ENCODE measurements at regions not wholly inside any gene's neighbourhood (a gene's known extent, or its start where the extent isn't known, plus 50 kb on each side); places are given as distances from the start of the nearest gene placed in this dataset.
"Not testable (repeated sequence)": the region's sequence is repeated elsewhere in the genome, so short reads cannot be mapped to it uniquely, and the experiment has no call there.

- Histone ChIP-seq H3K9me3 (ENCODE audit: control extremely low read depth in 1 of 5, control insufficient read depth in 4 of 5, insufficient read depth in 2 of 5, low read depth in 1 of 5, low read length in 4 of 5) (no peaks in the 10 kb centered on the region), H3K4me1 (ENCODE audit: control extremely low read depth in 1 of 4, control insufficient read depth in 4 of 4, insufficient read depth in 4 of 4, low read length in 3 of 4) (no peaks in the 10 kb centered on the region)
- CTCF ChIA-PET, result no interaction called here
These were observed 460.4 kb downstream of the STK39 start for GRCh38 chr2:167787021-167787420.

GRCh38 chr2:167785606-167786216 lies 461.7 kb downstream of the STK39 start:
- H3K9me3 ChIP-seq (ENCODE audit: control extremely low read depth in 1 of 5, control insufficient read depth in 4 of 5, insufficient read depth in 2 of 5, low read depth in 1 of 5, low read length in 4 of 5), result no peaks in the 10 kb centered on the region
- H3K36me3 ChIP-seq (ENCODE audit: control insufficient read depth in 4 of 4, insufficient read depth in 4 of 4, low read length in 3 of 4), result no peaks in the 10 kb centered on the region
- H3K27me3 ChIP-seq (replicated peaks in 2 of 5; ENCODE audit: control insufficient read depth in 4 of 5, insufficient read depth in 5 of 5, low read length in 4 of 5), result no peaks in the 10 kb centered on the region
- no peaks in the 10 kb centered on the region for H3K4me1 ChIP-seq (ENCODE audit: control extremely low read depth in 1 of 4, control insufficient read depth in 4 of 4, insufficient read depth in 4 of 4, low read length in 3 of 4)
- DNase-seq, result no peak
- H3K4me3 ChIP-seq (ENCODE audit: control insufficient read depth in 1 of 7, extremely low read depth in 1 of 7, insufficient read depth in 4 of 7, low read depth in 2 of 7, low read length in 6 of 7), result no peak overlapping the region
- CTCF ChIA-PET, result no interaction called here
- 90% methylated on average over 5 of the region's 6 CpGs for WGBS (ENCODE audit: insufficient coverage)
- POLR2A ChIA-PET, result no interaction called here
- no peak overlapping the region for H3K27ac ChIP-seq (ENCODE audit: insufficient read depth in 1 of 2, low read depth in 1 of 2, low read length in 2 of 2, poor library complexity in 1 of 2, severe bottlenecking in 2 of 2)

More at GRCh38 chr2:167787021-167787420, 460.4 kb downstream of the STK39 start:
- POLR2A ChIA-PET, result no interaction called here
- DNase-seq, result no peak
- no peak overlapping the region for H3K4me3 ChIP-seq (ENCODE audit: control insufficient read depth in 1 of 7, extremely low read depth in 1 of 7, insufficient read depth in 4 of 7, low read depth in 2 of 7, low read length in 6 of 7)
- no peaks in the 10 kb centered on the region for H3K27me3 ChIP-seq (replicated peaks in 2 of 5; ENCODE audit: control insufficient read depth in 4 of 5, insufficient read depth in 5 of 5, low read length in 4 of 5)
- H3K27ac ChIP-seq (ENCODE audit: insufficient read depth in 1 of 2, low read depth in 1 of 2, low read length in 2 of 2, poor library complexity in 1 of 2, severe bottlenecking in 2 of 2), result no peak overlapping the region
- 100% methylated on average over 1 of the region's 1 CpG for WGBS (ENCODE audit: insufficient coverage)
- H3K36me3 ChIP-seq (ENCODE audit: control insufficient read depth in 4 of 4, insufficient read depth in 4 of 4, low read length in 3 of 4), result no peaks in the 10 kb centered on the region

GRCh38 chr2:167784084-167784425 lies 463.3 kb downstream of the STK39 start:
- POLR2A ChIA-PET, result no interaction called here
- H3K4me1 ChIP-seq (ENCODE audit: control extremely low read depth in 1 of 4, control insufficient read depth in 4 of 4, insufficient read depth in 4 of 4, low read length in 3 of 4), result no peaks in the 10 kb centered on the region
- CTCF ChIA-PET, result interaction anchor here (1.3 kb wide), 1 partner anchor 12 kb away, joined by 3 read pairs; no protein-coding TSS in a partner anchor
- no peaks in the 10 kb centered on the region for H3K9me3 ChIP-seq (ENCODE audit: control extremely low read depth in 1 of 5, control insufficient read depth in 4 of 5, insufficient read depth in 2 of 5, low read depth in 1 of 5, low read length in 4 of 5)
- no peak overlapping the region for H3K27ac ChIP-seq (ENCODE audit: insufficient read depth in 1 of 2, low read depth in 1 of 2, low read length in 2 of 2, poor library complexity in 1 of 2, severe bottlenecking in 2 of 2)
- H3K27me3 ChIP-seq (replicated peaks in 2 of 5; ENCODE audit: control insufficient read depth in 4 of 5, insufficient read depth in 5 of 5, low read length in 4 of 5), result no peaks in the 10 kb centered on the region
- no peak overlapping the region for H3K4me3 ChIP-seq (ENCODE audit: control insufficient read depth in 1 of 7, extremely low read depth in 1 of 7, insufficient read depth in 4 of 7, low read depth in 2 of 7, low read length in 6 of 7)
- no peak for DNase-seq
- 100% methylated on average over 2 of the region's 3 CpGs for WGBS (ENCODE audit: insufficient coverage)
- no peaks in the 10 kb centered on the region for H3K36me3 ChIP-seq (ENCODE audit: control insufficient read depth in 4 of 4, insufficient read depth in 4 of 4, low read length in 3 of 4)

- POLR2A ChIA-PET, result no interaction called here
- CTCF ChIA-PET, result interaction anchor here (0.7 to 1.3 kb wide), 2 partner anchors 12 to 1072 kb away, joined by 3 read pairs; no protein-coding TSS in a partner anchor
These were observed 463.9 kb downstream of the STK39 start for GRCh38 chr2:167783261-167784083.

GRCh38 chr2:167781629-167782028 lies 465.8 kb downstream of the STK39 start:
- H3K27ac ChIP-seq (ENCODE audit: insufficient read depth in 1 of 2, low read depth in 1 of 2, low read length in 2 of 2, poor library complexity in 1 of 2, severe bottlenecking in 2 of 2); H3K36me3 ChIP-seq (ENCODE audit: control insufficient read depth in 4 of 4, insufficient read depth in 4 of 4, low read length in 3 of 4); DNase-seq; H3K27me3 ChIP-seq (replicated peaks in 2 of 5; ENCODE audit: control insufficient read depth in 4 of 5, insufficient read depth in 5 of 5, low read length in 4 of 5); H3K4me3 ChIP-seq (ENCODE audit: control insufficient read depth in 1 of 7, extremely low read depth in 1 of 7, insufficient read depth in 4 of 7, low read depth in 2 of 7, low read length in 6 of 7); POLR2A ChIA-PET; H3K9me3 ChIP-seq (ENCODE audit: control extremely low read depth in 1 of 5, control insufficient read depth in 4 of 5, insufficient read depth in 2 of 5, low read depth in 1 of 5, low read length in 4 of 5); H3K4me1 ChIP-seq (ENCODE audit: control extremely low read depth in 1 of 4, control insufficient read depth in 4 of 4, insufficient read depth in 4 of 4, low read length in 3 of 4): not testable (repeated sequence)
- WGBS (ENCODE audit: insufficient coverage), result 90% methylated on average over 7 of the region's 8 CpGs
- CTCF ChIA-PET, result interaction anchor here (0.6 kb wide), 1 partner anchor 11 kb away, joined by 4 read pairs; no protein-coding TSS in a partner anchor

More at GRCh38 chr2:167783261-167784083, 463.9 kb downstream of the STK39 start:
- Histone ChIP-seq H3K36me3 (ENCODE audit: control insufficient read depth in 4 of 4, insufficient read depth in 4 of 4, low read length in 3 of 4) (no peaks in the 10 kb centered on the region), H3K4me3 (ENCODE audit: control insufficient read depth in 1 of 7, extremely low read depth in 1 of 7, insufficient read depth in 4 of 7, low read depth in 2 of 7, low read length in 6 of 7) (no peak overlapping the region), H3K27me3 (replicated peaks in 2 of 5; ENCODE audit: control insufficient read depth in 4 of 5, insufficient read depth in 5 of 5, low read length in 4 of 5) (no peaks in the 10 kb centered on the region), H3K9me3 (ENCODE audit: control extremely low read depth in 1 of 5, control insufficient read depth in 4 of 5, insufficient read depth in 2 of 5, low read depth in 1 of 5, low read length in 4 of 5) (no peaks in the 10 kb centered on the region), H3K27ac (ENCODE audit: insufficient read depth in 1 of 2, low read depth in 1 of 2, low read length in 2 of 2, poor library complexity in 1 of 2, severe bottlenecking in 2 of 2) (no peak overlapping the region), H3K4me1 (ENCODE audit: control extremely low read depth in 1 of 4, control insufficient read depth in 4 of 4, insufficient read depth in 4 of 4, low read length in 3 of 4) (no peaks in the 10 kb centered on the region)
- 82% methylated on average over 3 of the region's 5 CpGs for WGBS (ENCODE audit: insufficient coverage)
- no peak for DNase-seq

- CTCF ChIA-PET, result no interaction called here
These were observed 471.0 kb downstream of the STK39 start for GRCh38 chr2:167776359-167776758.

GRCh38 chr2:167771628-167772027 lies 475.8 kb downstream of the STK39 start:
- DNase-seq, result no peak
- no peaks in the 10 kb centered on the region for H3K27me3 ChIP-seq (replicated peaks in 2 of 5; ENCODE audit: control insufficient read depth in 4 of 5, insufficient read depth in 5 of 5, low read length in 4 of 5)
- no peak overlapping the region for H3K27ac ChIP-seq (ENCODE audit: insufficient read depth in 1 of 2, low read depth in 1 of 2, low read length in 2 of 2, poor library complexity in 1 of 2, severe bottlenecking in 2 of 2)
- ChIA-PET CTCF (no interaction called here), POLR2A (no interaction called here)
- no peaks in the 10 kb centered on the region for H3K4me1 ChIP-seq (ENCODE audit: control extremely low read depth in 1 of 4, control insufficient read depth in 4 of 4, insufficient read depth in 4 of 4, low read length in 3 of 4)
- 100% methylated on average over 1 of the region's 2 CpGs for WGBS (ENCODE audit: insufficient coverage)
- no peaks in the 10 kb centered on the region for H3K9me3 ChIP-seq (ENCODE audit: control extremely low read depth in 1 of 5, control insufficient read depth in 4 of 5, insufficient read depth in 2 of 5, low read depth in 1 of 5, low read length in 4 of 5)
- H3K36me3 ChIP-seq (ENCODE audit: control insufficient read depth in 4 of 4, insufficient read depth in 4 of 4, low read length in 3 of 4), result no peaks in the 10 kb centered on the region
- no peak overlapping the region for H3K4me3 ChIP-seq (ENCODE audit: control insufficient read depth in 1 of 7, extremely low read depth in 1 of 7, insufficient read depth in 4 of 7, low read depth in 2 of 7, low read length in 6 of 7)

More at GRCh38 chr2:167776359-167776758, 471.0 kb downstream of the STK39 start:
- Histone ChIP-seq H3K4me3 (ENCODE audit: control insufficient read depth in 1 of 7, extremely low read depth in 1 of 7, insufficient read depth in 4 of 7, low read depth in 2 of 7, low read length in 6 of 7) (no peak overlapping the region), H3K27ac (ENCODE audit: insufficient read depth in 1 of 2, low read depth in 1 of 2, low read length in 2 of 2, poor library complexity in 1 of 2, severe bottlenecking in 2 of 2) (no peak overlapping the region), H3K36me3 (ENCODE audit: control insufficient read depth in 4 of 4, insufficient read depth in 4 of 4, low read length in 3 of 4) (no peaks in the 10 kb centered on the region), H3K4me1 (ENCODE audit: control extremely low read depth in 1 of 4, control insufficient read depth in 4 of 4, insufficient read depth in 4 of 4, low read length in 3 of 4) (no peaks in the 10 kb centered on the region), H3K27me3 (replicated peaks in 2 of 5; ENCODE audit: control insufficient read depth in 4 of 5, insufficient read depth in 5 of 5, low read length in 4 of 5) (no peaks in the 10 kb centered on the region), H3K9me3 (ENCODE audit: control extremely low read depth in 1 of 5, control insufficient read depth in 4 of 5, insufficient read depth in 2 of 5, low read depth in 1 of 5, low read length in 4 of 5) (no peaks in the 10 kb centered on the region)
- WGBS (ENCODE audit: insufficient coverage), result 91% methylated on average over 8 of the region's 10 CpGs
- DNase-seq, result no peak
- POLR2A ChIA-PET, result no interaction called here
